ENCODE measurements at regions not wholly inside any gene's neighbourhood (a gene's known extent, or its start where the extent isn't known, plus 50 kb on each side); places are given as distances from the start of the nearest gene placed in this dataset.

DNA sequence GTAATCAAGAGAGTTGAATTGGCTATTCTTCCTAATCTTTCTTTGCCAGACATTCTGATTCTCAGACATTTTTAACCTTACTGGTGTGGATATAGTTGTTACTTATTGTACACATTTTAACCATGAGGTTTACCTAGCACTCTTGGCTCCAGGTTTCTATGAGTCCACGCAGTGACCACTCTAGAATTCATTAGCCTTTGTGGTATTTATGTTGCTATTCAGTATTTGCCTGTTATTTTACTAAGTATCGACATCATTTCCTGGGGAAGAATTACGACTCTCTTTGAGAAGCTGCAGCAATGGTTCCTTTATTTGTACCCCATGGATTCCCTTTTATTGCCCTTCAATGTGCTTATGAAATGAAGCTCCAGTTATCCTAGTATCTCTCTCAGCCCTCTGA is 120.7 kb downstream of the RDH14 start:
- Histone ChIP-seq H3K27ac (ENCODE audit: low read depth in 1 of 2, low read length in 2 of 2) (no peak overlapping the region), H3K36me3 (ENCODE audit: control insufficient read depth in 4 of 4, insufficient read depth in 3 of 4, low read depth in 1 of 4, low read length in 3 of 4) (no peaks in the 10 kb centered on the region), H3K27me3 (ENCODE audit: control insufficient read depth in 4 of 4, insufficient read depth in 4 of 4, low read length in 3 of 4) (peaks cover 0 to 8% (median 0%) of the 10 kb centered on the region in 4 donors), H3K4me3 (ENCODE audit: low read depth in 1 of 3, low read length in 3 of 3) (no peak overlapping the region), H3K4me1 (ENCODE audit: control insufficient read depth in 4 of 4, insufficient read depth in 4 of 4, low read length in 3 of 4) (no peaks in the 10 kb centered on the region), H3K9me3 (ENCODE audit: control insufficient read depth in 4 of 4, low read length in 3 of 4) (peaks cover 0 to 2% (median 0%) of the 10 kb centered on the region in 4 donors), H3K9ac (ENCODE audit: low read depth in 1 of 2, low read length in 2 of 2) (no peak overlapping the region)
- 73% methylated on average over 3 of the region's 3 CpGs for WGBS
- TF ChIP-seq RAD21 (IDR thresholded peaks at IDR 0.05) (no peak), EGR1 (IDR thresholded peaks at IDR 0.05; ENCODE audit: low read depth in 2 of 2) (no peak), HNF4A (conservative IDR thresholded peaks at IDR 0.05) (no peak), SP1 (IDR thresholded peaks at IDR 0.05) (no peak), JUND (IDR thresholded peaks at IDR 0.05) (no peak), TAF1 (conservative IDR thresholded peaks at IDR 0.05) (no peak), NR2F2 (IDR thresholded peaks at IDR 0.05) (no peak), RXRA (IDR thresholded peaks at IDR 0.05) (no peak), GABPA (IDR thresholded peaks at IDR 0.05 in 1 of 2, conservative IDR thresholded peaks at IDR 0.05 in 1 of 2) (no peak), HNF4G (IDR thresholded peaks at IDR 0.05) (no peak), FOXA2 (IDR thresholded peaks at IDR 0.05) (no peak), FOXA1 (IDR thresholded peaks at IDR 0.05) (no peak), YY1 (IDR thresholded peaks at IDR 0.05) (no peak)
- TF ChIP-seq, protein P1, sequence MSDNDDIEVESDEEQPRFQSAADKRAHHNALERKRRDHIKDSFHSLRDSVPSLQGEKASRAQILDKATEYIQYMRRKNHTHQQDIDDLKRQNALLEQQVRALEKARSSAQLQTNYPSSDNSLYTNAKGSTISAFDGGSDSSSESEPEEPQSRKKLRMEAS (IDR thresholded peaks at IDR 0.05), result no peak
- TF ChIP-seq, protein P2, sequence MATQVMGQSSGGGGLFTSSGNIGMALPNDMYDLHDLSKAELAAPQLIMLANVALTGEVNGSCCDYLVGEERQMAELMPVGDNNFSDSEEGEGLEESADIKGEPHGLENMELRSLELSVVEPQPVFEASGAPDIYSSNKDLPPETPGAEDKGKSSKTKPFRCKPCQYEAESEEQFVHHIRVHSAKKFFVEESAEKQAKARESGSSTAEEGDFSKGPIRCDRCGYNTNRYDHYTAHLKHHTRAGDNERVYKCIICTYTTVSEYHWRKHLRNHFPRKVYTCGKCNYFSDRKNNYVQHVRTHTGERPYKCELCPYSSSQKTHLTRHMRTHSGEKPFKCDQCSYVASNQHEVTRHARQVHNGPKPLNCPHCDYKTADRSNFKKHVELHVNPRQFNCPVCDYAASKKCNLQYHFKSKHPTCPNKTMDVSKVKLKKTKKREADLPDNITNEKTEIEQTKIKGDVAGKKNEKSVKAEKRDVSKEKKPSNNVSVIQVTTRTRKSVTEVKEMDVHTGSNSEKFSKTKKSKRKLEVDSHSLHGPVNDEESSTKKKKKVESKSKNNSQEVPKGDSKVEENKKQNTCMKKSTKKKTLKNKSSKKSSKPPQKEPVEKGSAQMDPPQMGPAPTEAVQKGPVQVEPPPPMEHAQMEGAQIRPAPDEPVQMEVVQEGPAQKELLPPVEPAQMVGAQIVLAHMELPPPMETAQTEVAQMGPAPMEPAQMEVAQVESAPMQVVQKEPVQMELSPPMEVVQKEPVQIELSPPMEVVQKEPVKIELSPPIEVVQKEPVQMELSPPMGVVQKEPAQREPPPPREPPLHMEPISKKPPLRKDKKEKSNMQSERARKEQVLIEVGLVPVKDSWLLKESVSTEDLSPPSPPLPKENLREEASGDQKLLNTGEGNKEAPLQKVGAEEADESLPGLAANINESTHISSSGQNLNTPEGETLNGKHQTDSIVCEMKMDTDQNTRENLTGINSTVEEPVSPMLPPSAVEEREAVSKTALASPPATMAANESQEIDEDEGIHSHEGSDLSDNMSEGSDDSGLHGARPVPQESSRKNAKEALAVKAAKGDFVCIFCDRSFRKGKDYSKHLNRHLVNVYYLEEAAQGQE (IDR thresholded peaks at IDR 0.05), result no peak
- TF ChIP-seq, protein P3, sequence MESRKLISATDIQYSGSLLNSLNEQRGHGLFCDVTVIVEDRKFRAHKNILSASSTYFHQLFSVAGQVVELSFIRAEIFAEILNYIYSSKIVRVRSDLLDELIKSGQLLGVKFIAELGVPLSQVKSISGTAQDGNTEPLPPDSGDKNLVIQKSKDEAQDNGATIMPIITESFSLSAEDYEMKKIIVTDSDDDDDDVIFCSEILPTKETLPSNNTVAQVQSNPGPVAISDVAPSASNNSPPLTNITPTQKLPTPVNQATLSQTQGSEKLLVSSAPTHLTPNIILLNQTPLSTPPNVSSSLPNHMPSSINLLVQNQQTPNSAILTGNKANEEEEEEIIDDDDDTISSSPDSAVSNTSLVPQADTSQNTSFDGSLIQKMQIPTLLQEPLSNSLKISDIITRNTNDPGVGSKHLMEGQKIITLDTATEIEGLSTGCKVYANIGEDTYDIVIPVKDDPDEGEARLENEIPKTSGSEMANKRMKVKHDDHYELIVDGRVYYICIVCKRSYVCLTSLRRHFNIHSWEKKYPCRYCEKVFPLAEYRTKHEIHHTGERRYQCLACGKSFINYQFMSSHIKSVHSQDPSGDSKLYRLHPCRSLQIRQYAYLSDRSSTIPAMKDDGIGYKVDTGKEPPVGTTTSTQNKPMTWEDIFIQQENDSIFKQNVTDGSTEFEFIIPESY (IDR thresholded peaks at IDR 0.05), result no peak
- TF ChIP-seq, protein P4, sequence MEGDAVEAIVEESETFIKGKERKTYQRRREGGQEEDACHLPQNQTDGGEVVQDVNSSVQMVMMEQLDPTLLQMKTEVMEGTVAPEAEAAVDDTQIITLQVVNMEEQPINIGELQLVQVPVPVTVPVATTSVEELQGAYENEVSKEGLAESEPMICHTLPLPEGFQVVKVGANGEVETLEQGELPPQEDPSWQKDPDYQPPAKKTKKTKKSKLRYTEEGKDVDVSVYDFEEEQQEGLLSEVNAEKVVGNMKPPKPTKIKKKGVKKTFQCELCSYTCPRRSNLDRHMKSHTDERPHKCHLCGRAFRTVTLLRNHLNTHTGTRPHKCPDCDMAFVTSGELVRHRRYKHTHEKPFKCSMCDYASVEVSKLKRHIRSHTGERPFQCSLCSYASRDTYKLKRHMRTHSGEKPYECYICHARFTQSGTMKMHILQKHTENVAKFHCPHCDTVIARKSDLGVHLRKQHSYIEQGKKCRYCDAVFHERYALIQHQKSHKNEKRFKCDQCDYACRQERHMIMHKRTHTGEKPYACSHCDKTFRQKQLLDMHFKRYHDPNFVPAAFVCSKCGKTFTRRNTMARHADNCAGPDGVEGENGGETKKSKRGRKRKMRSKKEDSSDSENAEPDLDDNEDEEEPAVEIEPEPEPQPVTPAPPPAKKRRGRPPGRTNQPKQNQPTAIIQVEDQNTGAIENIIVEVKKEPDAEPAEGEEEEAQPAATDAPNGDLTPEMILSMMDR (IDR thresholded peaks at IDR 0.05; ENCODE audit: low read depth, low read length, missing input control), result no peak
- TF ChIP-seq, protein P5, sequence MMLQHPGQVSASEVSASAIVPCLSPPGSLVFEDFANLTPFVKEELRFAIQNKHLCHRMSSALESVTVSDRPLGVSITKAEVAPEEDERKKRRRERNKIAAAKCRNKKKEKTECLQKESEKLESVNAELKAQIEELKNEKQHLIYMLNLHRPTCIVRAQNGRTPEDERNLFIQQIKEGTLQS (IDR thresholded peaks at IDR 0.05), result no peak
- no peak for DNase-seq (ENCODE audit: low spot score)

Measured in liver (tissue), 8 donors.